Immature natural killer cell (primary cell): ENCODE measurements at regions not wholly inside any gene's neighbourhood (a gene's known extent, or its start where the extent isn't known, plus 50 kb on each side); places are given as distances from the start of the nearest gene placed in this dataset.

Experiments
- DNase-seq, 3 donors: peaks; one replicate each; pipeline ENCODE4 v3.0.0; 2022; ENCODE audit warnings: mixed read lengths in 1 of 3
- H3K27ac Mint-ChIP-seq, 6 donors: one replicate each; pipeline ENCODE4 v1.8.0; 2020; ENCODE audit warnings: mixed read lengths in 6 of 6, mild to moderate bottlenecking in 5 of 6, inconsistent platforms in 4 of 6, moderate library complexity in 3 of 6
- H3K27me3 Mint-ChIP-seq, 3 donors: one replicate each; pipeline ENCODE4 v1.8.0; 2020 to 2021; ENCODE audit warnings: low read depth in 3 of 3, mild to moderate bottlenecking in 3 of 3, mixed read lengths in 3 of 3, moderate library complexity in 3 of 3, inconsistent platforms in 1 of 3
- H3K36me3 Mint-ChIP-seq, 3 donors: one replicate each; pipeline ENCODE4 v1.8.0; 2020; ENCODE audit warnings: mixed read lengths in 3 of 3, inconsistent platforms in 2 of 3, mild to moderate bottlenecking in 2 of 3
- H3K4me1 Mint-ChIP-seq, 2 donors: one replicate each; pipeline ENCODE4 v1.8.0; 2020; ENCODE audit warnings: inconsistent platforms in 2 of 2, mild to moderate bottlenecking in 2 of 2, mixed read lengths in 2 of 2, moderate library complexity in 1 of 2
- H3K4me3 Mint-ChIP-seq, 5 donors: one replicate each; pipeline ENCODE4 v1.8.0; 2020; ENCODE audit warnings: mild to moderate bottlenecking in 5 of 5, mixed read lengths in 5 of 5, inconsistent platforms in 3 of 5, moderate library complexity in 3 of 5
- H3K9me3 Mint-ChIP-seq, 6 donors: one replicate each; pipeline ENCODE4 v1.8.0; 2020; ENCODE audit warnings: mild to moderate bottlenecking in 6 of 6, mixed read lengths in 6 of 6, inconsistent platforms in 4 of 6, moderate library complexity in 3 of 6

GRCh38 chr11:35083431-35084238 is 55.3 kb upstream of the CD44 start:
- H3K27me3 Mint-ChIP-seq, result peaks cover 0 to 25% (median 8%) of the 10 kb centered on the region in 3 donors
- H3K36me3 Mint-ChIP-seq, result peaks cover 0 to 6% (median 0%) of the 10 kb centered on the region in 3 donors
- no peaks in the 10 kb centered on the region for H3K9me3 Mint-ChIP-seq
- peaks cover 65 to 78% of the 10 kb centered on the region in 2 donors for H3K4me1 Mint-ChIP-seq
- DNase-seq, result peak; percentile 65 to 79 (median 69)
- H3K4me3 Mint-ChIP-seq, result peak overlapping the region; percentile 23 to 79 (median 56)
- peak overlapping the region; percentile 72 to 94 (median 84) for H3K27ac Mint-ChIP-seq

GRCh38 chr11:35084817-35085440 is 54.0 kb upstream of the CD44 start:
- Mint-ChIP-seq H3K27ac (peak overlapping the region; percentile 39 to 83 (median 65)), H3K36me3 (peaks cover 0 to 6% (median 0%) of the 10 kb centered on the region in 3 donors), H3K4me1 (peaks cover 52 to 65% of the 10 kb centered on the region in 2 donors), H3K9me3 (no peaks in the 10 kb centered on the region), H3K27me3 (peaks cover 0 to 27% (median 10%) of the 10 kb centered on the region in 3 donors), H3K4me3 (no peak overlapping the region)
- DNase-seq, result no peak

GRCh38 chr11:35085531-35086165 is 53.3 kb upstream of the CD44 start:
- DNase-seq, result no peak
- Mint-ChIP-seq H3K27me3 (peaks cover 0 to 27% (median 8%) of the 10 kb centered on the region in 3 donors), H3K27ac (peak overlapping the region in 1 of 6 donors; percentile 21), H3K36me3 (peaks cover 0 to 4% (median 0%) of the 10 kb centered on the region in 3 donors), H3K9me3 (no peaks in the 10 kb centered on the region), H3K4me1 (peaks cover 45 to 58% of the 10 kb centered on the region in 2 donors), H3K4me3 (no peak overlapping the region)

GRCh38 chr11:35087648-35088047 is 51.3 kb upstream of the CD44 start:
- H3K27ac Mint-ChIP-seq, result peak overlapping the region in 1 of 6 donors; percentile 31

GRCh38 chr11:35088226-35088625 is 50.7 kb upstream of the CD44 start:
- Mint-ChIP-seq H3K9me3 (no peaks in the 10 kb centered on the region), H3K27me3 (peaks cover 0 to 20% (median 8%) of the 10 kb centered on the region in 3 donors), H3K27ac (peak overlapping the region in 2 of 6 donors; percentile 31 to 54), H3K4me1 (peaks cover 26 to 32% of the 10 kb centered on the region in 2 donors), H3K4me3 (no peak overlapping the region), H3K36me3 (peaks cover 0 to 5% (median 0%) of the 10 kb centered on the region in 3 donors)
- no peak for DNase-seq

More at GRCh38 chr11:35087648-35088047, 51.3 kb upstream of the CD44 start:
- peaks cover 0 to 25% (median 8%) of the 10 kb centered on the region in 3 donors for H3K27me3 Mint-ChIP-seq
- no peak overlapping the region for H3K4me3 Mint-ChIP-seq
- no peak for DNase-seq
- H3K4me1 Mint-ChIP-seq, result peaks cover 31 to 38% of the 10 kb centered on the region in 2 donors
- H3K36me3 Mint-ChIP-seq, result peaks cover 0 to 5% (median 0%) of the 10 kb centered on the region in 3 donors
- no peaks in the 10 kb centered on the region for H3K9me3 Mint-ChIP-seq

GRCh38 chr11:35088676-35089075 is 50.3 kb upstream of the CD44 start:
- Mint-ChIP-seq H3K27me3 (peaks cover 0 to 17% (median 6%) of the 10 kb centered on the region in 3 donors), H3K27ac (peak overlapping the region in 1 of 6 donors; percentile 54), H3K4me3 (no peak overlapping the region), H3K9me3 (no peaks in the 10 kb centered on the region), H3K4me1 (peaks cover 21 to 27% of the 10 kb centered on the region in 2 donors), H3K36me3 (peaks cover 0 to 5% (median 0%) of the 10 kb centered on the region in 3 donors)
- no peak for DNase-seq
